H1 (cell line): ENCODE measurements at regions not wholly inside any gene's neighbourhood (a gene's known extent, or its start where the extent isn't known, plus 50 kb on each side); places are given as distances from the start of the nearest gene placed in this dataset.

Experiments used
- JUN ChIP-seq: IDR thresholded peaks from 2 replicates; pipeline ENCODE4 v1.6.1; 2011; ENCODE audit warnings: low read depth, mild to moderate bottlenecking, improper control_type of control experiment, low read length
- NANOG ChIP-seq: IDR thresholded peaks from 2 replicates; pipeline ENCODE4 v1.6.1; 2011; ENCODE audit warnings: low read length, low read depth, mild to moderate bottlenecking, inconsistent platforms; ENCODE audit not compliant: insufficient read depth, poor library complexity, severe bottlenecking
- SP4 ChIP-seq: IDR thresholded peaks from 2 replicates; pipeline ENCODE4 v1.6.1; 2012; ENCODE audit warnings: low read length, inconsistent platforms
- TEAD4 ChIP-seq: IDR thresholded peaks from 2 replicates; pipeline ENCODE4 v1.6.1; 2012; ENCODE audit warnings: low read depth, low read length, inconsistent platforms, mixed read lengths

GRCh38 chr6:16841241-16841640 is 80.0 kb upstream of the ATXN1 start (continued):
- TF ChIP-seq TEAD4 (no peak), NANOG (no peak), JUN (no peak), SP4 (no peak)
